Adrenal gland (tissue), 5 donors: ENCODE measurements at regions not wholly inside any gene's neighbourhood (a gene's known extent, or its start where the extent isn't known, plus 50 kb on each side); places are given as distances from the start of the nearest gene placed in this dataset.

Experiments used
- CTCF ChIP-seq, 6 experiments: fragments of 450-650 bp in 4 of 6; fragments of 200-600 bp in 2 of 6; sonication (generic) in 1 of 6; IDR thresholded peaks; 1 replicate in 5 of 6; 2 replicates in 1 of 6; pipeline versions ENCODE4 v1.5.1 to v1.8.0; 2016 to 2021; ENCODE audit warnings: antibody characterized with exemption in 6 of 6, mild to moderate bottlenecking in 2 of 6, moderate library complexity in 1 of 6
- POLR2A ChIP-seq, 2 donors: fragments of 450-650 bp; IDR thresholded peaks; one replicate each; pipeline ENCODE4 v1.6.1; 2017; ENCODE audit warnings: antibody characterized with exemption in 2 of 2, mild to moderate bottlenecking in 2 of 2, moderate library complexity in 1 of 2
- donor health status: DM: no; HTN: no; CAD: no.

GRCh38 chr7:70887186-70887585 lies 244.8 kb upstream of the GALNT17 start:
- TF ChIP-seq CTCF (IDR thresholded peaks at IDR 0.05) (no peak), POLR2A (IDR thresholded peaks at IDR 0.05) (no peak)
